ENCODE measurements at regions not wholly inside any gene's neighbourhood (a gene's known extent, or its start where the extent isn't known, plus 50 kb on each side); places are given as distances from the start of the nearest gene placed in this dataset.

GRCh38 chr3:178172121-178172520 is 364.1 kb upstream of the KCNMB2 start:
- DNase-seq (ENCODE audit: low read depth) (no peak), FAIRE-seq (no peak)
- no peak for TF ChIP-seq CTCF (IDR thresholded peaks at IDR 0.05; ENCODE audit: insufficient read depth, low read length, severe bottlenecking)
- no peaks in the 10 kb centered on the region for H3K27me3 ChIP-seq (ENCODE audit: control insufficient read depth, insufficient read depth, low read length)
- H3K4me3 ChIP-seq (ENCODE audit: low read depth, low read length) = no peak overlapping the region
- no peaks in the 10 kb centered on the region for H3K36me3 ChIP-seq (ENCODE audit: control insufficient read depth, insufficient read depth, low read length)

GRCh38 chr3:178174201-178174915 is 361.9 kb upstream of the KCNMB2 start:
- DNase-seq (ENCODE audit: low read depth) (no peak), FAIRE-seq (no peak)

GRCh38 chr3:178181088-178181487 is 355.1 kb upstream of the KCNMB2 start:
- no peaks in the 10 kb centered on the region for H3K36me3 ChIP-seq (ENCODE audit: control insufficient read depth, insufficient read depth, low read length)
- no peak for FAIRE-seq
- DNase-seq (ENCODE audit: low read depth) = no peak
- H3K27me3 ChIP-seq (ENCODE audit: control insufficient read depth, insufficient read depth, low read length) = no peaks in the 10 kb centered on the region
- no peak for TF ChIP-seq CTCF (IDR thresholded peaks at IDR 0.05; ENCODE audit: insufficient read depth, low read length, severe bottlenecking)
- H3K4me3 ChIP-seq (ENCODE audit: low read depth, low read length) = no peak overlapping the region

More at GRCh38 chr3:178174201-178174915, 361.9 kb upstream of the KCNMB2 start:
- TF ChIP-seq CTCF (IDR thresholded peaks at IDR 0.05; ENCODE audit: insufficient read depth, low read length, severe bottlenecking) = no peak
- no peaks in the 10 kb centered on the region for H3K36me3 ChIP-seq (ENCODE audit: control insufficient read depth, insufficient read depth, low read length)
- no peak overlapping the region for H3K4me3 ChIP-seq (ENCODE audit: low read depth, low read length)
- no peaks in the 10 kb centered on the region for H3K27me3 ChIP-seq (ENCODE audit: control insufficient read depth, insufficient read depth, low read length)

GRCh38 chr3:178181784-178182183 is 354.5 kb upstream of the KCNMB2 start:
- H3K4me3 ChIP-seq (ENCODE audit: low read depth, low read length) = no peak overlapping the region
- no peak for FAIRE-seq
- no peaks in the 10 kb centered on the region for H3K36me3 ChIP-seq (ENCODE audit: control insufficient read depth, insufficient read depth, low read length)
- no peak for DNase-seq (ENCODE audit: low read depth)
- H3K27me3 ChIP-seq (ENCODE audit: control insufficient read depth, insufficient read depth, low read length) = no peaks in the 10 kb centered on the region
- TF ChIP-seq CTCF (IDR thresholded peaks at IDR 0.05; ENCODE audit: insufficient read depth, low read length, severe bottlenecking) = no peak

GRCh38 chr3:178182337-178182779 is 353.9 kb upstream of the KCNMB2 start:
- FAIRE-seq (no peak), DNase-seq (ENCODE audit: low read depth) (no peak)
- Histone ChIP-seq H3K36me3 (ENCODE audit: control insufficient read depth, insufficient read depth, low read length) (no peaks in the 10 kb centered on the region), H3K27me3 (ENCODE audit: control insufficient read depth, insufficient read depth, low read length) (no peaks in the 10 kb centered on the region), H3K4me3 (ENCODE audit: low read depth, low read length) (no peak overlapping the region)
- TF ChIP-seq CTCF (IDR thresholded peaks at IDR 0.05; ENCODE audit: insufficient read depth, low read length, severe bottlenecking) = no peak

- Histone ChIP-seq H3K36me3 (ENCODE audit: control insufficient read depth, insufficient read depth, low read length) (no peaks in the 10 kb centered on the region), H3K27me3 (ENCODE audit: control insufficient read depth, insufficient read depth, low read length) (no peaks in the 10 kb centered on the region), H3K4me3 (ENCODE audit: low read depth, low read length) (no peak overlapping the region)
- no peak for TF ChIP-seq CTCF (IDR thresholded peaks at IDR 0.05; ENCODE audit: insufficient read depth, low read length, severe bottlenecking)
- DNase-seq (ENCODE audit: low read depth) (no peak), FAIRE-seq (no peak)
Measured at GRCh38 chr3:178184833-178185232, 351.4 kb upstream of the KCNMB2 start.
